KBM-7 (cell line): ENCODE measurements at regions not wholly inside any gene's neighbourhood (a gene's known extent, or its start where the extent isn't known, plus 50 kb on each side); places are given as distances from the start of the nearest gene placed in this dataset.

ENCODE experiments used
- DNase-seq: peaks from one replicate; pipeline ENCODE4 v3.0.0-alpha.2; 2015
- in situ Hi-C: fragments of 300-500 bp; cut with MboI; formaldehyde crosslinking; loops from 2 replicates; pipeline ENCODE4 v1.14.3; 2020; ENCODE audit warnings: low sequenced_read_pairs, low pct_unique_long_range_greater_than_20kb, mixed read lengths

DNA sequence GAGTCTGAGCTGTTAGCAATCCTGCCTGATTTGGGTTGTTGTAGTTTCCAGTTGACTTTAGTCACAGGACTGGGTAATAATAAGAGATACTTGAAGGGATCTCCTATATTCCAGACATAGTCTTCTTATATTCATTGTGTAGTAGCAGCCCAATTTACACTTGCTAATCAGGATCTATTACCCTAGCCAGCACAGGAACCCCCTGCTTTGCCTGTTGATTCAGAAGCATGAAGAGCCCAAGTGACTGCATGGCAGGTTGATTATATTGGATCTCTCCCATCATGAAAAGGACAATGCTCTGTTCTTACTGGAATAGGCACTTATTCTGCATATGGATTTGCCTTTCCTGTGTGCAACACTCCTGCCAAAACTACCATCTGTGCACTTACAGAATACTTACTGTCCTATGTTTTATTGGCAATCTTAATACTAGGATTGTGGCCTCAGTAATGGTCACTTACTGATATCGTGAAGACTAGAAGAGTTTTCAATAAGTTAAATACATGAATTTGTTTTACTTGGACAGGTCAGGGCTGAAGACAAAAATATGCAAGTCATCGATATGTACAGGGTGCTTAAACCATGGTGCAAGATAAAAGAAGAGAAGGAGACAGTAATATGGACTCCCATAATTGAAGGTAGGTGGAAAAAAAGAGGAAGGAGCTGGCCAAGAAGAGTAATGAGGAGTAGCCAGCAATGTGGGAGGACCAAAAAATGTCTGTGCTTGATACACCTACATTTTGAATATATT is 304.1 kb downstream of the MCTP2 start:
- no peak for DNase-seq
- in situ Hi-C loops, result no loop called here

- DNase-seq, result no peak
- in situ Hi-C loops, result no loop called here
These were observed 305.2 kb downstream of the MCTP2 start for GRCh38 chr15:94536549-94536948.

DNA sequence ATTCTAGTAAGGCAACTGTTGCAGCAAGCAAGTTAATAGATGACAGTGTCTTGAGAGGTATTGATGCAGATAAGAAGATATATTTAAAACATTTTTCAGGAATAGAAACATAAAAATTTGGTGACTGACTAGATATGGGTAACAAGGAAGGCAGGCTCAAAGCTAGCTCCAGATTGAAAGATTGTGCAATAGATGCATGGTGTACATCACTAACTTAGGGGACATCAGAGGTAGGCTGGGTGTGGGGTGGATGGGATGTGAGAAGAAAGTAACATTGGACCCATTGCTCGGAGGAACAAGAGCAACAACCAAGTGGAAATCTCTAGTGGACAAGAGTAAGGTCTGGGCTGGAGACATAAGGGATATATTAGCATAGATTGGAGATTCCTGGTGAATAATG is 306.9 kb downstream of the MCTP2 start:
- in situ Hi-C loops, result no loop called here

GRCh38 chr15:94542391-94542790 is 311.0 kb downstream of the MCTP2 start:
- in situ Hi-C loops, result no loop called here
- DNase-seq, result no peak

More for the DNA sequence above, 306.9 kb downstream of the MCTP2 start:
- DNase-seq, result no peak

GRCh38 chr15:94546808-94547207 is 315.4 kb downstream of the MCTP2 start:
- DNase-seq, result no peak
- in situ Hi-C loops, result no loop called here

GRCh38 chr15:94547711-94548110 is 316.4 kb downstream of the MCTP2 start:
- DNase-seq, result no peak
- in situ Hi-C loops, result no loop called here

DNA sequence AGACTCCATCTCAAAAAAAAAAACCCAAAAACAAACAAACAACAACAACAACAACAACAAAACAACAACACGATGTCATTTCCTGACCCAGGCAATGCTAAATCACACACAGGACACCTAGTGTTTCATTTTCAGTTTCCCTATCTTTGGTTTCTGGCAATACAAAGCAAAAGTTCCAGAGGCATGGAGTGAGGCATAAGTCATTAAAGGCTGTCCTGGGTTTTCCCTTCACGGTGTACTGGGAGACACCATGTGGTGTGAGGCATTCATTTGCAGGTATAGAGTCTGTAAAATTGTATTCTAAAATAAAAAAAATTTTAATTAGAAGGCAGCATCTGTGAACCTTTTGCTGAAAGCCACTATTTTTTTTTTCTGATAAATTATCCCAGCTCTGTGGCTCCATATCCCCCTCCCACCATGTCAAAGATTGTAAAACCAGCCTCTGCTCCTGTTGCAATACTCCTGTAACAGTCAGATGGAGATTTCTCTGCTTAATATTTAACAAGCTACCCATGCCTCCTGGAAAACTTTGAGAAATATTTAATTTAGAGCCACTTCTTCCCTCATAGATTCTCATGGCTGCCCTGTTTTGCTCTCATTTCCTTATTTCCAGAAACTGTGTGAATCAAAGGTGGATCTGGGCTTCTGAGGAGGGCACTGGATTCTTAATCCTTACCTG is 324.6 kb downstream of the MCTP2 start:
- in situ Hi-C loops, result no loop called here
- DNase-seq, result no peak

DNA sequence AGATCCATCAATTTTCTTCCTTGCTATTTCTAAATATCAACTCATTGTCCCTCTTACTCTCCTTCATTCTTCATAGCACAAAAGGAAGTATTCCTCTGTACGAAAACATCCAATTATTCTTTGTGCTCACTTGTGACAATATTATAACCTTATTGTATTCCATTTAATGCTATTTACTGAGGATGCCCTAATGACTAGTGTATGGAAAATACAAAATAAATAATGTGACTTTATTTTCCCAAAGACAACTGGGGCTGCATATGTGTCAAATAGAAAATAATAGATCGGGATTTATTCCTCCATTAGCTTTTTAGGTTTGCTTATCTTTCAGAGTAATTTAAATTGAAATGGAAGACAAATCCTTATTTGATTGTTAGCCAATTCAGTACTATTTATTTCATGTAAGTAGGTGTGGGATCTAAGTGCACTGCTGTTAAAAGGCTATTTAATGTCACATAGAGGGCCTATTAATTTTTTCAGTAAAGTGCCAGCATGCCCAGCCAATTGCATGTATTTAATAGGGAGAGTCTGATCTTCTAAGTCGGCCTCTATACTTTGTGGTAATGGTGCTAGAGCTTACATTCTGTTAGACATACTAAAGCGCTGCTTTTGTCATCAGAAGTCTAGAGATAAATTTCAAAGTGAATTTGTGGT is 329.8 kb downstream of the MCTP2 start:
- in situ Hi-C loops, result no loop called here
- no peak for DNase-seq

GRCh38 chr15:94563456-94563855 is 332.1 kb downstream of the MCTP2 start:
- in situ Hi-C loops, result no loop called here

DNA sequence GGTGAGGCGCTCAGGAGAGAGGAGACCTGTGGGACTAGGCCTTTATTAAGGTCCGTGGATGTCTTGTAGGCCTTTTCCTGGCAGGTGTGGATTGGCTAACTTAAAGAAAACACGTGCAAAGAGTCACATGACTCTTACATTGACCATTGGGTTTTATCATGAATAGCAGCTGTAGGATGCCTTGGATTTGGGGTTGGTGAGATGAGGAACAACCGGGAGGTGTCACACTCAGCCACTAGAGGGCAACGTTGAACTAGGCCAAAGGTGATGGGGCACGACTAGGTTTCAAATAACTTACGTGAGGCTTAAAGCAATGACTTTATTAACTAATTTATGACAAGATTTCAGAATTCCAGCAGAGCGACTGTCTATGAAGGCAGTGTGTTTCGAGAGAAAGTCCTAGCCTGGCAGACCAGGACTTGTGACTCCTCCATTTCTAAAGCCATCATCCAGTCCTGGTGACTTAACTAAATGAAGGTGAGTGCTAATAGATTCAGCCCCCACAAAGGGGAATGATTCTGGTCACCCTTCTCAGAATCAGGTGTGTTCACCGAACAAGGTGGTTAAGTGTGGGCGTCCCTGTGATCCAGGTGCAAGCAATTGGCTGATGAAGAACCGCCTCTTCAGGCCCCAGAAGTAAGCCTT is 345.6 kb downstream of the MCTP2 start:
- in situ Hi-C loops, result loop anchor here (25.0 kb wide), 1 partner anchor 860 kb away; no protein-coding TSS in a partner anchor
- DNase-seq, result peak; percentile 70

More at GRCh38 chr15:94563456-94563855, 332.1 kb downstream of the MCTP2 start:
- no peak for DNase-seq

- in situ Hi-C loops, result loop anchor here (25.0 kb wide), 1 partner anchor 858 kb away; no protein-coding TSS in a partner anchor
- DNase-seq, result no peak
These were observed 347.9 kb downstream of the MCTP2 start for GRCh38 chr15:94579286-94579685.

DNA sequence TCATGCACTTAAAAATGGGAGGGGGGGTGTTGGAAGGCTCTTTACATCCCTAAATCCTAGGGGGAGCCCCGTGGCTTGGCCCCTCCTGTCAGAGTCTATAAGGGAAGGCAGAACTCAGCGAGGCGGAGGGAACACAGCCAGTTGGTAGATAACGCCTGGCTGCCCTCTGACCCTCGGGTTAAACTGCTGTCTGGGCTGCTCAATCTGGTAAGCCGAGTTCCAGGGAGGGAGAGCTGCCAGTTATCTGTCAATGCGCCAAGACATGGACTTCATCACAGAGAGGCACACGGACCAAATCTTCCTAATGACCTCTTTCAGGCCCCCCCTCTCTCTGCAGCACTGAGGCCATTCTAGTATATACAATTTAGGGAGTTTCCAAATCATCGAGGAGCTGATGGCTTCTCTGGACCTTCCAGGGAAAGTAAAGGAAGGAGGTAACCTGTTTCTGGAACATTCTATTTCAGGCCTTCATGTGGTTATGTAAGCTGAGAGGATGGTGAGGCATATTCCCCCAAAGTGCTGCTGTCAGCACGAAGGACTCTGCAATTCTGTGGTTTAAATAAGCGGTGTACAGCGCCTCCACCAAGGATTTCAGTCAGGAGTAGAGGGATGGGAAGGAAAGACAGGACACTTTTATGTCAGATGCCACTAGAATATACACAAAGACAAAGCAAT is 349.0 kb downstream of the MCTP2 start:
- in situ Hi-C loops, result loop anchor here (25.0 kb wide), 1 partner anchor 857 kb away; no protein-coding TSS in a partner anchor
- no peak for DNase-seq

- DNase-seq, result peak; percentile 81
- in situ Hi-C loops, result loop anchor here (25.0 kb wide), 1 partner anchor 855 kb away; no protein-coding TSS in a partner anchor
These were observed 351.0 kb downstream of the MCTP2 start for GRCh38 chr15:94582368-94582767.

DNA sequence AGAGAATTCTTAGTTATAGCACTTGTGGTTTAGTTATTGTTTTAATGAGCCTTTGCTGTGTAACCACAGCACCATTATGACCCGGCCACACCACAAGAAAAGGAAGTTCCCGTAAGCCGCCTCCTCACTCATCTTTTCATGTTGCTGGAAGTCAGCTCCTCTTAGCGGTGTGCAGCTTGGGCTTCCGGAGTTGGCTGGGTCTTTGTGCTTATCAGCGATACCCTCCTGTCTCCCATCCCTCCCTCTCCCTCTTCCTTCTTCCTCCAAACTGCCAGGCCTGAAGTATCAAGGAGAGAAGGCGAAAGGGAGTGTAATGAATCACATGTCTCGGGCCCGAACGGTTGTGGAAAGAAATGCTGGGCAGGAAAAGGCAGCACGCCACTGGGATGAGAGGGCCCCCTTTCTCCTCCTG is 353.5 kb downstream of the MCTP2 start:
- in situ Hi-C loops, result loop anchor here (25.0 kb wide), 1 partner anchor 852 kb away; no protein-coding TSS in a partner anchor
- DNase-seq, result peak; percentile 96

GRCh38 chr15:94586099-94586498 is 354.7 kb downstream of the MCTP2 start:
- DNase-seq, result no peak
- in situ Hi-C loops, result loop anchor here (25.0 kb wide), 1 partner anchor 851 kb away; no protein-coding TSS in a partner anchor

DNA sequence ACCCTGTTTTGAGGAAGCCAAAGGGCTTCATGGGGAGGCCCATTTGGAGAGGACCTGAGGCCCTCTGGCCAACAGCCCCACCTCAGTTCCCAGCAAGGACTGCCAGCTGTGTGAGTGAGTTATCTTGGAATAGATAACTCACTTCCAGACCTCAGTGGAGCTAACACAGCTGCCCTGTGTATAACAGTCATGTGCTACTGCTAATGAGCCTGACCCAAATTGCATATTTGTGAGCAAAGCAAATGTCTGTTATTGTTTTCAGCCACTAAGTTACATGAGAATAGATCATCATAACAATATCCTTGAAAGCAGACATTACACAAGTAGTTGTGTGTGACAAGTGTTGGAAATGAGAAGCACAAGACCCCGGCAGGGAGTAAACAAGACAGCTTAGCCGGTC is 355.8 kb downstream of the MCTP2 start:
- in situ Hi-C loops, result loop anchor here (25.0 kb wide), 1 partner anchor 850 kb away; no protein-coding TSS in a partner anchor

DNA sequence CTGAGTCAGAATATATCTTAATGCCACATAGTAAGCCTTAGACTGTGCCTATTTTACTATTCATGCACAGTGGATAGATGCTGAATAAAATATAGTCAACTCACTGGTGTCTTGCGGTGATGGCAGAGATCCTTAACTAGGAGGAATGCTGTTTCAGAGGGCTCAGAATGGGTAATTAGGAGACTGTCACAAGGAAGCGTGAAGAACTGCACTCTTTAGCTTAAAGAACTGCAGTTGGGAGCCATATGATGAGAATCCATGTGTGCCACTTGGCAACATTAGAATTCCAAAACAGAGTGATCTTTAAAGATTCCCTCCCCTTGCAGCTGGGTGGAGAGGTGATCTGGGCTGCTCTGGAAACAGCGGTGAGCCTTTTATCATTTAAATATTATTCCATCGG is 357.6 kb downstream of the MCTP2 start:
- in situ Hi-C loops, result loop anchor here (25.0 kb wide), 1 partner anchor 848 kb away; no protein-coding TSS in a partner anchor
- DNase-seq, result no peak

More for the DNA sequence above, 355.8 kb downstream of the MCTP2 start:
- no peak for DNase-seq

- in situ Hi-C loops, result loop anchor here (25.0 kb wide), 1 partner anchor 845 kb away; no protein-coding TSS in a partner anchor
- DNase-seq, result no peak
These were observed 361.1 kb downstream of the MCTP2 start for GRCh38 chr15:94592495-94592894.
